Renal cortical epithelial cell (primary cell): ENCODE measurements at regions not wholly inside any gene's neighbourhood (a gene's known extent, or its start where the extent isn't known, plus 50 kb on each side); places are given as distances from the start of the nearest gene placed in this dataset.

Experiments used
- DNase-seq: peaks from one replicate; pipeline ENCODE4 v3.0.0-alpha.2; 2011; ENCODE audit warnings: low read depth

GRCh38 chr4:102440498-102440897 is 60.7 kb upstream of the NFKB1 start:
- DNase-seq, result no peak

GRCh38 chr4:102441978-102442911 is 58.9 kb upstream of the NFKB1 start:
- peak; percentile 37 for DNase-seq

DNA sequence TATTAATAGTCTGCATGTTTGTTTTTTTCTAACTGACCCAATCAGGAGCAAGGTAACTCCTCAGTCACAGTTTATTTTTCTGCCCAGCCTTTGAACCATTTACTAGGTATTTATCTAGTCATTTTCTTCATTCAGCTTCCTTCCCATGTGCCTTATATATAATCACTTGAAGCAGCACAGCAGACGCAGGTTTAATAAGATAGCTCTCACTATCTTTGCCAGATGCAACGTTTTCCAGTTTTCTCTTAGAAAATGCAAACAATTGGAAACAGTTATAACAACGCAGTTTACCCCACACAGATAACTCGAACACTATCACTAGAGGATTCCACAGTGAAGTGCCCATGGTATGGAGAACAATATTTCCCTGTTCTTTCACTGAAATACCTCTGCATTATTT is 56.4 kb upstream of the NFKB1 start:
- DNase-seq, result no peak

GRCh38 chr4:102445213-102445612 is 55.9 kb upstream of the NFKB1 start:
- DNase-seq, result no peak

DNA sequence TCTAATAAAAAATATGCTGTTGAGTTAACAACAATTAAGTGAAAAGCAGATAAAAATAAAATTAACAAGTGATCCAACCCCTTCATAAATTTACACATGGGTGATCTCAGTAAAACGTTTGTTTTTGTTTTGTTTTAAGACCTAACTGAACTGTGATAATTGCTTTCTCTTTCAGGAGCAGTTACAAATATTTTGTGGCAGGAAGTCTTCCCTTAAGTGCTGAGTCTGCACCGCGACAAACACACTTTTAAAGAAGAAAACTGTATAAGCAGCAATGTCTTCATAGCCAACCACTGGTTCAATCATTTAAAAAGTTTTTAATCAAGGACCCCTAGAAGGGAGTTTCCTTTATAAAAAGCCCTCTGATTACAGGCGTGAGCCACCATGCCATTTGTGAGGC is 53.7 kb upstream of the NFKB1 start:
- no peak for DNase-seq

DNA sequence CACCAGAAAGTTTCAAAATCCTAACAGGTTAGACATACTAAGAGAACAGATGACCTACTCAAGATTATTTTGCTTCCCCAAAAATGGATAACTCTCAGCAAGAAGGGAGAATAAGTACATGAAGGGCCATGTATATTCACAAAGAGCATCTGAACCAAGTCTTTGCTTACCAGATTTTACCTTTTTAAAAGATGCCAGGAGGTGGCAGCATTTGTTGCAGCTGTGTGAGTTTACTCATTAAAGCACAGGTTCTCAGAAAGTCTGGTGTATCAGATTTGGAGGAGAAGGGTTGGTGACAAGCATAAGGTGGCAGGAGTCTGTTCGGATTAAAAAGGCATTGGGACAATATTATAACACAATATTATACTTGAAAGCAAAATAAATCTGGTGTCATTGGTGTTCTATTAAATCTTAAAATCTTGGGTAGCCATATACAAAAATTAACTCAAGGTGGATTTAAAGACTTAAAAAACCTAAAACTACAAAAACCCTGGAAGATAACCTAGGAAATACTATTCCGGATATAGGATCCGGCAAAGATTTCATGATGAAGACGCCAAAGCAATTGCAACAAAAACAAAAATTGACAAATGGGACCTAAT is 51.3 kb upstream of the NFKB1 start:
- DNase-seq, result peak; percentile 72

DNA sequence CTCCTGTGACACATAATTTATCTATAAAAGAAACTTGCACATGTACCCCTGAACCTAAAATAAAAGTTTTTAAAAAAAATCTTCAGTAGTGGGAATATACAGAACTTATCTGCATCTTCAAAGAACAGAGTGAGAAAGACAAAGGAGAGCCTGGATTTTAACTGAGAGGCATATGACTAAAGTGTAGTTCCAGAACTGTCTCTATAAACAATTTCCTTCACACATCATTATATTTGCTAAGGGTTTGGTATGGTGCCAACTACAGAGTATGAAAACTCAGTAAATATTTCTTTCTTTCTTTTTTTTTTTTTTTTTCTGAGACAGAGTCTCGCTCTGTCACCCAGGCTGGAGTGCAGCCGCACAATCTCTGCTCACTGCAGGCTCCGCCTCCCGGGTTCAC is 49.9 kb upstream of the NFKB1 start:
- no peak for DNase-seq
